H1 (cell line): ENCODE measurements at regions not wholly inside any gene's neighbourhood (a gene's known extent, or its start where the extent isn't known, plus 50 kb on each side); places are given as distances from the start of the nearest gene placed in this dataset.

Source experiments
- RAD21 ChIP-seq, 2 experiments: IDR thresholded peaks in 1 of 2; conservative IDR thresholded peaks in 1 of 2; 2 replicates each; pipeline ENCODE4 v1.6.1; 2011; ENCODE audit warnings: low read depth in 2 of 2, low read length in 2 of 2, improper control_type of control experiment in 1 of 2, inconsistent platforms in 1 of 2, mild to moderate bottlenecking in 1 of 2, moderate library complexity in 1 of 2

- TF ChIP-seq RAD21 (IDR thresholded peaks at IDR 0.05 in 1 of 2, conservative IDR thresholded peaks at IDR 0.05 in 1 of 2; ENCODE audit: low read depth in 2 of 2, low read length in 2 of 2) = no peak
Measured at GRCh38 chr10:78851647-78852046, 217.1 kb upstream of the ZMIZ1 start (continued).
